ENCODE measurements at regions not wholly inside any gene's neighbourhood (a gene's known extent, or its start where the extent isn't known, plus 50 kb on each side); places are given as distances from the start of the nearest gene placed in this dataset.

DNA sequence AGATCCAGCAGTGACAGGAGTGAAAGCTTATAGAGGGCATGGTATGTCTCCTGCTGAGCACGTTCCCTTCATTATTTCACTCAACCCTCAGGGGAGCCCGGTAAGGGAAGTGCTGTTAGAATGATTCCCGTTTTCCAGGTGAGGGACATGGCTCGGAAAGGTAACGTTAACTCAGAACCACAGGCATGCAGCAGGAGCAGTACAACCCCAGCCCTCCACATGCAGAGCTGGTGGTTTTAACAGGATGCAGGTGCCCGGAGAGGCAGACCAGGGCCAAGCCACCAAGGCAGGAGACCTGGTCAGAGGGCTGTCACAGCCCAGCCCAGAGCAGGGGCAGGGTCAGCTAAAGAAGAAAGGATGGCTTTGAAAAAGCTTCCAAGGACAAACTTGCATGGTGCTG lies 268.5 kb downstream of the SH3BP4 start:
- TF ChIP-seq, protein P1, sequence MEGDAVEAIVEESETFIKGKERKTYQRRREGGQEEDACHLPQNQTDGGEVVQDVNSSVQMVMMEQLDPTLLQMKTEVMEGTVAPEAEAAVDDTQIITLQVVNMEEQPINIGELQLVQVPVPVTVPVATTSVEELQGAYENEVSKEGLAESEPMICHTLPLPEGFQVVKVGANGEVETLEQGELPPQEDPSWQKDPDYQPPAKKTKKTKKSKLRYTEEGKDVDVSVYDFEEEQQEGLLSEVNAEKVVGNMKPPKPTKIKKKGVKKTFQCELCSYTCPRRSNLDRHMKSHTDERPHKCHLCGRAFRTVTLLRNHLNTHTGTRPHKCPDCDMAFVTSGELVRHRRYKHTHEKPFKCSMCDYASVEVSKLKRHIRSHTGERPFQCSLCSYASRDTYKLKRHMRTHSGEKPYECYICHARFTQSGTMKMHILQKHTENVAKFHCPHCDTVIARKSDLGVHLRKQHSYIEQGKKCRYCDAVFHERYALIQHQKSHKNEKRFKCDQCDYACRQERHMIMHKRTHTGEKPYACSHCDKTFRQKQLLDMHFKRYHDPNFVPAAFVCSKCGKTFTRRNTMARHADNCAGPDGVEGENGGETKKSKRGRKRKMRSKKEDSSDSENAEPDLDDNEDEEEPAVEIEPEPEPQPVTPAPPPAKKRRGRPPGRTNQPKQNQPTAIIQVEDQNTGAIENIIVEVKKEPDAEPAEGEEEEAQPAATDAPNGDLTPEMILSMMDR (IDR thresholded peaks at IDR 0.05), result no peak
- no peak for TF ChIP-seq POLR2A (IDR thresholded peaks at IDR 0.05)
